Transverse colon (tissue), 4 donors: ENCODE measurements at regions not wholly inside any gene's neighbourhood (a gene's known extent, or its start where the extent isn't known, plus 50 kb on each side); places are given as distances from the start of the nearest gene placed in this dataset.

Source experiments
- DNase-seq: peaks from one replicate; pipeline ENCODE4 v3.0.0-alpha.2; 2019
- H3K27ac ChIP-seq, 4 donors: fragments of 200-600 bp; sonication (generic); 2 replicates each; pipeline ENCODE4 v1.5.1; 2016 to 2018; ENCODE audit warnings: inconsistent platforms in 4 of 4
- H3K27me3 ChIP-seq: fragments of 200-600 bp; sonication (generic); 2 replicates; pipeline ENCODE4 v1.5.1; 2017; ENCODE audit warnings: inconsistent platforms
- H3K36me3 ChIP-seq, 4 donors: fragments of 200-600 bp; sonication (generic); 2 replicates each; pipeline ENCODE4 v1.5.1; 2017 to 2019; ENCODE audit warnings: inconsistent platforms in 4 of 4
- H3K4me1 ChIP-seq, 4 donors: fragments of 200-600 bp; sonication (generic); 2 replicates each; pipeline ENCODE4 v1.5.1; 2017 to 2020; ENCODE audit warnings: inconsistent platforms in 4 of 4
- H3K4me3 ChIP-seq, 4 donors: fragments of 200-600 bp; sonication (generic); 1 replicate in 1 of 4; 2 replicates in 3 of 4; pipeline versions ENCODE4 v1.5.1 to v1.6.1; 2017 to 2019; ENCODE audit warnings: inconsistent platforms in 4 of 4
- H3K9me3 ChIP-seq, 2 donors: fragments of 200-600 bp; sonication (generic); 2 replicates each; pipeline ENCODE4 v1.5.1; 2017 to 2019; ENCODE audit warnings: inconsistent platforms in 2 of 2
- CTCF ChIP-seq, 5 experiments: fragments of 200-600 bp in 3 of 5; fragments of 450-650 bp in 2 of 5; sonication (generic) in 3 of 5; IDR thresholded peaks; 1 replicate in 2 of 5; 2 replicates in 3 of 5; pipeline ENCODE4 v1.5.1; 2016 to 2017; ENCODE audit warnings: antibody characterized with exemption in 5 of 5, inconsistent platforms in 3 of 5, mild to moderate bottlenecking in 2 of 5, moderate library complexity in 1 of 5
- EP300 ChIP-seq: sonication (generic); formaldehyde crosslinking; IDR thresholded peaks from one replicate; pipeline ENCODE4 v1.6.1; 2017; ENCODE audit warnings: antibody characterized with exemption, low read depth
- POLR2A ChIP-seq: fragments of 450-650 bp; IDR thresholded peaks from one replicate; pipeline ENCODE4 v1.6.1; 2016; ENCODE audit warnings: antibody characterized with exemption, mild to moderate bottlenecking, moderate library complexity
- POLR2AphosphoS5 ChIP-seq, 3 donors: sonication (generic); formaldehyde crosslinking; IDR thresholded peaks; one replicate each; pipeline ENCODE4 v1.6.1; 2016; ENCODE audit warnings: antibody characterized with exemption in 3 of 3
- WGBS, 2 donors: methylation state at CpG; one replicate each; pipeline ENCODE4 v1.1.5; 2018; ENCODE audit warnings: low coverage in 1 of 2; 5-methylcytosine and 5-hydroxymethylcytosine counted together
- in situ Hi-C, 4 donors: fragments of 200-750 bp; cut with MboI; loops; one replicate each; pipeline versions ENCODE4 v1.15.0 to v1.15.1; 2017; ENCODE audit warnings: low sequenced_read_pairs in 3 of 4, low pct_ligation_motif_present in 1 of 4, low pct_unique_long_range_greater_than_20kb in 1 of 4
- intact Hi-C: fragments of 100-400 bp; cut with DNase I; formaldehyde crosslinking; loops from one replicate; pipeline ENCODE4 v1.15.1; 2023; ENCODE audit warnings: low total_unique reads

- intact Hi-C loops (no loop called here), in situ Hi-C loops (no loop called here)
Measured at GRCh38 chr13:85969331-85969730, 170.1 kb upstream of the SLITRK6 start.

GRCh38 chr13:85935868-85936467, 136.7 kb upstream of the SLITRK6 start:
- no peaks in the 10 kb centered on the region for H3K27me3 ChIP-seq
- TF ChIP-seq POLR2AphosphoS5 (IDR thresholded peaks at IDR 0.05) (no peak), EP300 (no peak), CTCF (IDR thresholded peaks at IDR 0.05) (no peak), POLR2A (no peak)
- intact Hi-C loops (no loop called here), in situ Hi-C loops (no loop called here)
- H3K4me3 ChIP-seq = no peak overlapping the region
- no peaks in the 10 kb centered on the region for H3K36me3 ChIP-seq
- no peak for DNase-seq
- H3K4me1 ChIP-seq = no peaks in the 10 kb centered on the region
- H3K9me3 ChIP-seq = peaks cover 17 to 19% of the 10 kb centered on the region in 2 donors
- WGBS, 2 donors = 76 to 100% methylated on average over 3 to 4 of the region's 4 CpGs
- H3K27ac ChIP-seq = no peak overlapping the region

More at GRCh38 chr13:85969331-85969730, 170.1 kb upstream of the SLITRK6 start:
- Histone ChIP-seq H3K4me3 (no peak overlapping the region), H3K36me3 (no peaks in the 10 kb centered on the region), H3K4me1 (no peaks in the 10 kb centered on the region), H3K9me3 (no peaks in the 10 kb centered on the region), H3K27ac (no peak overlapping the region), H3K27me3 (no peaks in the 10 kb centered on the region)
- TF ChIP-seq CTCF (IDR thresholded peaks at IDR 0.05) (no peak), EP300 (no peak), POLR2AphosphoS5 (IDR thresholded peaks at IDR 0.05) (no peak), POLR2A (no peak)
- no peak for DNase-seq

- intact Hi-C loops = no loop called here
- WGBS, 2 donors = 20 to 29% methylated on average over 1 to 2 of the region's 2 CpGs
- Histone ChIP-seq H3K4me3 (no peak overlapping the region), H3K27me3 (no peaks in the 10 kb centered on the region), H3K36me3 (no peaks in the 10 kb centered on the region), H3K27ac (no peak overlapping the region), H3K9me3 (peaks cover under 1 to 1% of the 10 kb centered on the region in 2 donors), H3K4me1 (no peaks in the 10 kb centered on the region)
- DNase-seq = no peak
- TF ChIP-seq POLR2AphosphoS5 (IDR thresholded peaks at IDR 0.05) (no peak), POLR2A (no peak), CTCF (IDR thresholded peaks at IDR 0.05) (no peak), EP300 (no peak)
- in situ Hi-C loops = no loop called here
Measured at GRCh38 chr13:85930108-85930507, 130.9 kb upstream of the SLITRK6 start.

GRCh38 chr13:85910962-85911361, 111.7 kb upstream of the SLITRK6 start:
- no peaks in the 10 kb centered on the region for H3K36me3 ChIP-seq
- intact Hi-C loops = no loop called here
- H3K4me3 ChIP-seq = no peak overlapping the region
- peaks cover 0 to 4% of the 10 kb centered on the region in 2 donors for H3K9me3 ChIP-seq
- no peaks in the 10 kb centered on the region for H3K27me3 ChIP-seq
- DNase-seq = no peak
- in situ Hi-C loops = no loop called here
- WGBS, 2 donors = 87 to 100% methylated on average over 1 of the region's 1 CpG
- H3K4me1 ChIP-seq = no peaks in the 10 kb centered on the region
- no peak for TF ChIP-seq CTCF (IDR thresholded peaks at IDR 0.05)
- no peak for TF ChIP-seq POLR2A
- no peak for TF ChIP-seq POLR2AphosphoS5 (IDR thresholded peaks at IDR 0.05)
- no peak for TF ChIP-seq EP300
- H3K27ac ChIP-seq = no peak overlapping the region
